ENCODE measurements at regions not wholly inside any gene's neighbourhood (a gene's known extent, or its start where the extent isn't known, plus 50 kb on each side); places are given as distances from the start of the nearest gene placed in this dataset.
A peak's percentile ranks its signal among the peaks of the same experiment; 100 is the strongest.

- Mint-ChIP-seq H3K36me3 (ENCODE audit: insufficient read depth in 2 of 2) (no peaks in the 10 kb centered on the region), H3K27ac (no peak overlapping the region), H3K27me3 (ENCODE audit: low read depth) (no peaks in the 10 kb centered on the region), H3K4me3 (no peak overlapping the region), H3K4me1 (ENCODE audit: low read depth) (no peaks in the 10 kb centered on the region), H3K9me3 (no peaks in the 10 kb centered on the region)
- DNase-seq (no peak), ATAC-seq (replicated peaks in 1 of 2) (no peak)
These were observed 53.2 kb downstream of the DNAAF9 start for GRCh38 chr20:3354247-3354646.

- H3K4me1 Mint-ChIP-seq (ENCODE audit: low read depth) = no peaks in the 10 kb centered on the region
- no peak overlapping the region for H3K4me3 Mint-ChIP-seq
- no peaks in the 10 kb centered on the region for H3K36me3 Mint-ChIP-seq (ENCODE audit: insufficient read depth in 2 of 2)
- DNase-seq (no peak), ATAC-seq (replicated peaks in 1 of 2) (no peak)
- no peak overlapping the region for H3K27ac Mint-ChIP-seq
- H3K27me3 Mint-ChIP-seq (ENCODE audit: low read depth) = no peaks in the 10 kb centered on the region
- no peaks in the 10 kb centered on the region for H3K9me3 Mint-ChIP-seq
These were observed 53.8 kb downstream of the DNAAF9 start for GRCh38 chr20:3353646-3354045.

- Mint-ChIP-seq H3K36me3 (ENCODE audit: insufficient read depth in 2 of 2) (no peaks in the 10 kb centered on the region), H3K4me1 (ENCODE audit: low read depth) (no peaks in the 10 kb centered on the region), H3K27me3 (ENCODE audit: low read depth) (no peaks in the 10 kb centered on the region), H3K4me3 (no peak overlapping the region), H3K9me3 (no peaks in the 10 kb centered on the region), H3K27ac (no peak overlapping the region)
- no peak for DNase-seq
- no peak for ATAC-seq (replicated peaks in 1 of 2)
These were observed 55.3 kb downstream of the DNAAF9 start for GRCh38 chr20:3352202-3352601.

- H3K27ac Mint-ChIP-seq = peak overlapping the region; percentile 26
- DNase-seq = no peak
- no peaks in the 10 kb centered on the region for H3K9me3 Mint-ChIP-seq
- no peak overlapping the region for H3K4me3 Mint-ChIP-seq
- no peaks in the 10 kb centered on the region for H3K4me1 Mint-ChIP-seq (ENCODE audit: low read depth)
- no peaks in the 10 kb centered on the region for H3K36me3 Mint-ChIP-seq (ENCODE audit: insufficient read depth in 2 of 2)
- H3K27me3 Mint-ChIP-seq (ENCODE audit: low read depth) = no peaks in the 10 kb centered on the region
- no peak for ATAC-seq (replicated peaks in 1 of 2)
These were observed 57.0 kb downstream of the DNAAF9 start for GRCh38 chr20:3350422-3350821.

- Mint-ChIP-seq H3K27ac (no peak overlapping the region), H3K4me3 (no peak overlapping the region), H3K36me3 (ENCODE audit: insufficient read depth in 2 of 2) (no peaks in the 10 kb centered on the region), H3K4me1 (ENCODE audit: low read depth) (no peaks in the 10 kb centered on the region), H3K9me3 (no peaks in the 10 kb centered on the region), H3K27me3 (ENCODE audit: low read depth) (no peaks in the 10 kb centered on the region)
- DNase-seq = no peak
- no peak for ATAC-seq (replicated peaks in 1 of 2)
These were observed 57.7 kb downstream of the DNAAF9 start for GRCh38 chr20:3349786-3350185.

- Mint-ChIP-seq H3K27me3 (ENCODE audit: low read depth) (no peaks in the 10 kb centered on the region), H3K36me3 (ENCODE audit: insufficient read depth in 2 of 2) (no peaks in the 10 kb centered on the region)
- no peak for ATAC-seq (replicated peaks in 1 of 2)
These were observed 64.7 kb downstream of the DNAAF9 start for GRCh38 chr20:3342766-3343165.

GRCh38 chr20:3340443-3340842 is 67.0 kb downstream of the DNAAF9 start:
- Mint-ChIP-seq H3K4me1 (ENCODE audit: low read depth) (no peaks in the 10 kb centered on the region), H3K4me3 (no peak overlapping the region), H3K9me3 (no peaks in the 10 kb centered on the region), H3K36me3 (ENCODE audit: insufficient read depth in 2 of 2) (peaks cover 1% of the 10 kb centered on the region in 2 donors), H3K27me3 (ENCODE audit: low read depth) (no peaks in the 10 kb centered on the region), H3K27ac (no peak overlapping the region)
- no peak for ATAC-seq (replicated peaks in 1 of 2)
- no peak for DNase-seq

More at GRCh38 chr20:3342766-3343165, 64.7 kb downstream of the DNAAF9 start:
- no peaks in the 10 kb centered on the region for H3K9me3 Mint-ChIP-seq
- no peak overlapping the region for H3K4me3 Mint-ChIP-seq
- H3K27ac Mint-ChIP-seq = no peak overlapping the region
- DNase-seq = no peak
- no peaks in the 10 kb centered on the region for H3K4me1 Mint-ChIP-seq (ENCODE audit: low read depth)

GRCh38 chr20:3339571-3339970 is 67.9 kb downstream of the DNAAF9 start:
- Mint-ChIP-seq H3K36me3 (ENCODE audit: insufficient read depth in 2 of 2) (peaks cover 1% of the 10 kb centered on the region in 2 donors), H3K27me3 (ENCODE audit: low read depth) (no peaks in the 10 kb centered on the region), H3K4me1 (ENCODE audit: low read depth) (no peaks in the 10 kb centered on the region), H3K4me3 (no peak overlapping the region), H3K27ac (no peak overlapping the region), H3K9me3 (no peaks in the 10 kb centered on the region)
- ATAC-seq (replicated peaks in 1 of 2) (no peak), DNase-seq (no peak)

- Mint-ChIP-seq H3K4me1 (ENCODE audit: low read depth) (no peaks in the 10 kb centered on the region), H3K9me3 (no peaks in the 10 kb centered on the region), H3K36me3 (ENCODE audit: insufficient read depth in 2 of 2) (peaks cover 1% of the 10 kb centered on the region in 2 donors), H3K4me3 (no peak overlapping the region), H3K27me3 (ENCODE audit: low read depth) (no peaks in the 10 kb centered on the region), H3K27ac (no peak overlapping the region)
- no peak for ATAC-seq (replicated peaks in 1 of 2)
- no peak for DNase-seq
These were observed 68.4 kb downstream of the DNAAF9 start for GRCh38 chr20:3339076-3339475.

GRCh38 chr20:3334156-3334943 is 73.1 kb downstream of the DNAAF9 start:
- Mint-ChIP-seq H3K9me3 (no peaks in the 10 kb centered on the region), H3K4me1 (ENCODE audit: low read depth) (no peaks in the 10 kb centered on the region), H3K36me3 (ENCODE audit: insufficient read depth in 2 of 2) (peaks cover 1% of the 10 kb centered on the region in 2 donors), H3K27ac (no peak overlapping the region), H3K27me3 (ENCODE audit: low read depth) (no peaks in the 10 kb centered on the region), H3K4me3 (no peak overlapping the region)
- no peak for ATAC-seq (replicated peaks in 1 of 2)
- DNase-seq = no peak

GRCh38 chr20:3330046-3330741 is 77.3 kb downstream of the DNAAF9 start:
- Mint-ChIP-seq H3K27ac (no peak overlapping the region), H3K4me3 (no peak overlapping the region), H3K36me3 (ENCODE audit: insufficient read depth in 2 of 2) (no peaks in the 10 kb centered on the region), H3K4me1 (ENCODE audit: low read depth) (no peaks in the 10 kb centered on the region), H3K27me3 (ENCODE audit: low read depth) (no peaks in the 10 kb centered on the region), H3K9me3 (no peaks in the 10 kb centered on the region)
- ATAC-seq (replicated peaks in 1 of 2) (no peak), DNase-seq (no peak)

GRCh38 chr20:3328501-3328900 is 79.0 kb downstream of the DNAAF9 start:
- Mint-ChIP-seq H3K9me3 (no peaks in the 10 kb centered on the region), H3K27ac (no peak overlapping the region), H3K4me1 (ENCODE audit: low read depth) (no peaks in the 10 kb centered on the region), H3K27me3 (ENCODE audit: low read depth) (no peaks in the 10 kb centered on the region), H3K4me3 (no peak overlapping the region), H3K36me3 (ENCODE audit: insufficient read depth in 2 of 2) (no peaks in the 10 kb centered on the region)
- DNase-seq = no peak
- ATAC-seq (replicated peaks in 1 of 2) = no peak

- no peaks in the 10 kb centered on the region for H3K4me1 Mint-ChIP-seq (ENCODE audit: low read depth)
- H3K27ac Mint-ChIP-seq = no peak overlapping the region
- no peaks in the 10 kb centered on the region for H3K36me3 Mint-ChIP-seq (ENCODE audit: insufficient read depth in 2 of 2)
- H3K4me3 Mint-ChIP-seq = no peak overlapping the region
- DNase-seq = no peak
- ATAC-seq (replicated peaks in 1 of 2) = no peak
- H3K27me3 Mint-ChIP-seq (ENCODE audit: low read depth) = no peaks in the 10 kb centered on the region
- H3K9me3 Mint-ChIP-seq = no peaks in the 10 kb centered on the region
These were observed 80.5 kb downstream of the DNAAF9 start for GRCh38 chr20:3326779-3327521.

Data from activated T-cell treated with anti-CD3 and anti-CD28 coated beads, Interleukin-2, amount 50 U/mL, for 72 hours (primary cell).